ENCODE measurements at regions not wholly inside any gene's neighbourhood (a gene's known extent, or its start where the extent isn't known, plus 50 kb on each side); places are given as distances from the start of the nearest gene placed in this dataset.

DNA sequence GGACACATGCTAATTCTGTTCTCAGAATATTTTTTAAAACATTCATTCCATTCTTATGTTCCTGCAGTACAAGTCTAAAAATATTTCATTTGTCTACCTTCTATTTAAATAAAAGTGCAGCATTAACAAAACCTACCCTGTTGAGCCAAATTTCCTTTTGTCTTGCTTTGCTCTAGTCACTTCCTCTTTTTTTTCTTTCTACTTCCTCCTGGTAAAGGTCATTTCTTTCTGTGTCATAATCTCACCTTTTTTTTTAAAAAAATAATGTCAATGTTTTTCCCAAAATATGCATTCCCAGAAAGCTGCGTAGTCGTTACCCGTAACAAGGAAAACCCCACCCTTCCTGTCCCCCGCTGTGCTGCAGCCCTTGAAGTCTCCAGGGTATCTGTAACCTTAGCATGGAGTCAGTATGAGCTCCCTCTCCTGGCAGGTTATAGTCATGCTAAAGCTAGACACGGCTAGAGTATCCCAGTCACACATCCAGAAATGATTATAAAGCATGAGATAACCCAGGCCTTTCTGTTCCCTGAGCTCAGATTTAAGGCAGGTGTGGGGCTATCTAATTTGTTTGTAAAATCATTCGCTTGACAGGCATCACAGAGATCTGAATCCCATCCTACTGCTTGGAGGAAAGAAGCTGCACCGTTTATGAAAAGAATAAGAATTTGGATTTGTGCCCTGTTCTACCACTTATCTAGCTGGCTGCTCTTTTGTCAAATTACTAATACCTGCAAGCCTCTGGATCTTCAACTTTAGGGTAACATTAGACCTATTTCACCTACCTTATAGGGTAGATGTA, 51.1 kb upstream of the EED start:
- DNase-seq = peak; percentile 71

DNA sequence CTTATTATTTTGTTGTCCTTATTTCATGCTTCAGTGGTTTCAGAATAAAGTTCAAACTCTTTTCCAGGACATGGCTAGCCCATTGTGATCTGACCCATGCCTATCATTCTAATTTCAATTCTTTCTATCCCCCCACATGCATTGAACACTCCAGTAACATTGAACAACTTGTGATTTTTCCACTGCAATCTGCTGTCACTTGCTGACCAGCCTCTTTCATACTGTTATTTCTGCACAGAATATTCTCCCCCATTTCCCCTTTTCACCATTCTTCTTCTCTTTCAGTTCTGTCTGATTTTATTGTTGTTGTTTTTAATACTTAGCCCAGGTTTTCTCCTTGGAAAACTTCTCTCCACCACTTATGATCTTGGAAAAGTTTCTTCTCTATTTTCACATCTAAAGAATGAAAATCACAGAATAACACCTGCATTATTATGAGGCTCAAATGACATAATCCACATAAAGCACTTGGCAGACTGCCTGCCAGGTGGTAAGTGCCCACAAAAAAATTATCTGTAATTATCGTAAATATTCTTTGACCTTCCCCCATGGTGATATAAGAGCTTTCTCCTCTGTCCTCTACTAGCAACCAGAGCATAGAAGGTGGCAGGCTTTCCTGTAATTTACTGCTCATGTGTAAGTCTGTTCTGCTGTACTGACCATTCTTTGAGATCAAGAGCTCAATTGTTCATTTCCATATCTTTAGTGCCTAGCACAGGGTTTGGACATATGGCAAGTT, 51.9 kb upstream of the EED start:
- DNase-seq = no peak

DNA sequence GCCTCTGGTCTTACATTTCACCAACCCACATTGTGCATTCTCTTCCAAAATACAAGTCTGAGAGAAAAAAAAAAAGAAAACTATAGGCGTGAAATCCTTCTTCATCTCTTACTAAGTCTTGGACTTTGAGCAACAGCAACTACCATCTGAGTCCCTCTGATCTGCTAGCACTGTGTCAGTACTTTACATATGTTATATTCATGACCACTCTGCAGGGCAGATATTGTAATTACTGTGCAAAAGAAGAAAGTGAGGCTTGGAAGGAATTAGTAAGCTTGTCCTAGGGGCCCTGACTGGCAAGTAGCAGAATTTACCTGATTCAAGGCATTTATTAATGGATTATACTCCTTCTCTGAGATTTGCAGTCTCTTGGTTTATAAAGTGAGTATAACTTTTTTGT, 52.7 kb upstream of the EED start:
- no peak for DNase-seq

DNA sequence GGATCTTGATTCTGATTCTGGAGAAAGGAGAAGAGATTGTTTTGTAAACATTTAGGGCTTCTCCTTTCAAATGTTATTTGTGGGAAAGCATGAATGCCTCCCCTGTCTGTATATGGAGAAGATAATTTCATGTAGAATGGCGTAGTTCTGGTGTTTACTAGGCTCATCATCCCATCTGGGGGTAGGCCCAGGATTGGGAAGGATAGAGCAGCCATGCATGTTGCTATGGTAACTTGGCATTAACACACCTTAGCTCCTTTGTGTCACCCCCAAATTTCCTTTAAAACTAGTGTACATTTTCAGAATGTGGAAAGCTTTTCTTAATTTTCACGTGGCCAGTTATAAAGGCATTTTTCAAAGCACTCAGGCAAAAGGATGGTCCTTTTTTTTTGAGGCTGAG, 57.5 kb upstream of the EED start:
- no peak for DNase-seq

DNA sequence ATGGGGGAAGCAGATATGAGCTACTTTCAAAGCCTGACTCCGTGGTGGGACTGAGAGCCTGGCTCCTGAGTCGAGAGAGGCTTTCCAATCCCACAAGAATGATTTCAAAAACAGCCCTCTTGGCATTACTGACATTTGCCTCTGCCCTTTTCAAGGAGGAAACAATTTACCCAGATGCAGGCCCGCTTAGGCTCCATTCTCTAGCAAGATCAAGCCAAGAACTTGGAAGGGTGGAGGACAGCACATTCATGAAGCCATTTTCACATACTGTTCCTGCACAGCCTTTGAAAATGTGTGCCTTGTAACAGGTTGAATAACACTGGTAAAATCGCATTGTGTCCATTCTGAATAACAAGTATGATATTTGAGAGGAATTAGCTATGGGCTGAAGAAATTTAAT, 58.2 kb upstream of the EED start:
- DNase-seq = no peak

DNA sequence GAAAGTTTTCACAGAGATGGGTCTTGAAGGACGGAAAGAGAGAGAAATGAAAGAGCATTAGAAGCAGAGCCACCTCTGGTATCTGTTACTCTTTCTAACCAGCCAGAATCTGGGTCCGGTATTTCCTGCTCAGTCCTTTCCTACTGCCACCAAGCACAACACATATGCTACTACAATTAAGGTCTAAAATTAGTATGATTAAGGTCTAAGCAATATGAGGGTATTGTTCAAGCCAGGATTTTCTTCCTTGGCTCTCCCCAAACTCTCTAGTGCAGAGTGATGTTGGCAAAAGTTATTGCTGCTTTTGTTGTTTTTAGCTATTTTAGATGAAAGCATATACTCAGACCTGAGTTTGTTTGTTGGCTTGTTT, 59.2 kb upstream of the EED start:
- no peak for DNase-seq

DNA sequence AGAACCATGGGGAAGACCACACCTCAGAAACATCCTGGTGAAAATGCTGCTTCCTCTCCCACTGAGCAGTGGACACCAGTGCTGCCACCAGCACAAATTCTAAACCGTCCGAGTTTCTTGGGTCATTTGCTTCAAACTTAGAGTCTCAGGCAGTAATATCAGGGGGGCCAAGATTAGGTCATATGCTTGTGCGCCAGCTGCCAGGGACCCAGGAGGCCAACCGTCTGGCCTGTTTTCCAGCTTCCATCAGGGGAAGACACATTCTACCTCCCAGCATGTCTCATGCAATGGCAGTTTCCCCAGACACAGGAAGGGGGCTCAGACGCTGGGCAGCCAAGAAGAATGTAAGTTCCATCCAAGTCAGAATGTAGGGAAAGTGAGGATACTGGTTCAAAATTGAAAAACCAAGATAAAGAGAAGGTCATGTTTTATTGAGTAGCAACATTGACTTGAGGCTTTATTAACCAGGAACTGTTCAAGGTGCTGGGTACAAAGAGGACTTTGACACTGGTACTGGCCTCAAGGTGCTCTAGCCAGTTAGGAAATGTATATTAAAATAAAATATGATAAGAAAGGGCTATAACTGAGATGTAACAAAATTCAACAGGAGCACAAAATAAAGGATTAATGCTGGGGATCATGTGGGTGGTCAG, 59.7 kb upstream of the EED start:
- no peak for DNase-seq

DNA sequence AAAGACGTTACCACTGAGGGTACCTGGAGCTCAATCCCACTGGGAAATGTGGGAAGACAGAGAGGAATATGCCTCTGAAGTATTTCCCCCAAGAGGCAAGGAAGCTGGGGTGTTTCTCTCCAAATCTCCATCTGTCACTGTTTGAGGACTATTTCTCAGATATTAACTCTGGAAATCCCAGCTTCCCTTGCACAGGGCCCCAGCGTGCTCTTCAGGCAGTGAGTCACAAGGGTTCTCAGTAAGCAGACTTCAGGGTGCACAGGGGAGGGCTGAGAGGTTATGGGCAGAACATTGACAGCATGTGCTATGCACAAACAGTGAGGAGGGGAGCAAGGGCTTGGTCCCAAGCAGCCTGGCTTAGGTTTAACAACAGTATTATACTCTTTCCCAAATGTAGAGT, 60.9 kb upstream of the EED start:
- no peak for DNase-seq

DNA sequence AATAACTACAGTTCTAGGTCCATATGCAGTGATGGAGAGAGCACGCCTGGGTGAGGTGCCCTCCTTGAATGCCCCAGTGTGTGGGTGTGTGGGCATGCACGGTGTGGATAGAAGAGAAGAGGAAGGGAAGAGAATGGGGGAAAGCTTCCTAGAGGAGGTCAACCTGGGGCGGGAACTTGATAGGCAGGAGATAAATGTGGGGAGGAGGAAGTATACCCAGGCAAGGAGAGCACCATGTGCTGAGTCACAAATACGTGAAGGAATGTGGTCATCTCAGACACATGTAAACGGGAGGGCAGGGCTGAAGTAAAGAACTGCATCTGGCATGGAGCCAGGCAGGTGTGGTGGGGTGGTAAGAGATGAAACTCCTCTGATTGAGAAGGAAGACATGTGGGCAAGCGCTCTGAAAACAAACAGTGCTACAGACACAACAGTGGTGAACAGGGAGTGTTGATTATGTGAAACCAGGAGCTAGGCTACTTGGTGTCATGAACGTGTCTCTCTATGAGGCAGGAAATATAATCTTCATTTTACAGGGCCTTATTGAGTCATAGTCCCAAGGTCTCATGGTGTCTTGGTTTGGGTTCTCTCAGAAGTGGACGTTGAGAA, 61.5 kb upstream of the EED start:
- no peak for DNase-seq

DNA sequence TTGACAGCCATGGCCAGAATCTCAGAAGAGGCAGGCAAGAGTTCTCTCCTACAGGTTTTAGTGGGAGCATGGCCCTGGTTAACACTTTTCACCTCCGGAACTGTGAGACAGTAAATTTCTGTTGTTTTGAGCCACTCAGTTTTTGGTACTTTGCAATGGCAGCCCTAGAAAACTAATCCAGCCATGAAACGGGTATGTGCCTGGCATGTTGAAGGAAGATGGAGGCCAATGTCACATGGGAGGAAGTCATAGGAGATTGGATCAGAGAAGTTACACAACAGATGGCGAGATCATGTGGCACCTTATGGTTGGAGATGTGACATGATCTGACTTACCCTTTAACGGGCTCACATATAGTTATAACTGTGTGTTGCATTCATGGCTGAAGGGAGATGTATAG, 63.2 kb upstream of the EED start:
- DNase-seq = no peak

DNA sequence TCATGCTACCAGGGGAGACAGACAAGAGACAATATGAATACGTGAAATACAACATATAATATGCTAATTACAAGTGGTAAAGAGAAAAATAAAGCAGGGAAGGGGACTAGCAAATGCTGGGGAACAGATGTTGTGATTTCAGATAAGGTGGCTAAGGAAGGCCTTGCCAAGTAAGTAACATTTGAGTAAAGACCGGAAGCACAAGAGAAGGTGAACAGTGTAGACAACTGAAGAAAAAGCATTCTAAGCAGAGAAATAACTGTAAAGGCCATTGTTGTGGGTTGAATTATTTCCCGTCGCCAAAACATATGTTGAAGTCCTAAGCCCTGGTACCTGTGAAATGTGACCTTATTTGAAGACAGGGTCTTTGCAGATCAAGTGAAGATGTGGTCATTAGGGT, 63.7 kb upstream of the EED start:
- no peak for DNase-seq

DNA sequence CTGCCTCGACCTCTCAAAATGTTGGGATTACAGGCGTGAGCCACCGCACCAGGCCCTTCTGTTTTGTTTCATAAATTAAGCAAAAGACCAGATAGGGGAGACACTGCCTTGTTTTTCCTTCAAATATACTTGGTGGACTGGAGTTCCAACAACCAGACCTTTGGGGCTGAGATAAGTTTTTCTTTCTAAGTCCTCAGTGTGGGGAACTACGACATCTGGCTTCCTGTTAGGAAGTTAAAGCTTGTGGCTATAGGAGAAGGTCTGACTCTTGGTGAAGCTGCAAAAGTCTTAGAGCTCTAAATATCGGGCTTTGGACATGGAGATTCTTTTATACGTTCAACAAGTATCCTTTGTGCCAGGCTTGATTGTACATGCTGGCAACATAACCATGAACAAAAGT, 64.1 kb upstream of the EED start:
- DNase-seq = no peak

DNA sequence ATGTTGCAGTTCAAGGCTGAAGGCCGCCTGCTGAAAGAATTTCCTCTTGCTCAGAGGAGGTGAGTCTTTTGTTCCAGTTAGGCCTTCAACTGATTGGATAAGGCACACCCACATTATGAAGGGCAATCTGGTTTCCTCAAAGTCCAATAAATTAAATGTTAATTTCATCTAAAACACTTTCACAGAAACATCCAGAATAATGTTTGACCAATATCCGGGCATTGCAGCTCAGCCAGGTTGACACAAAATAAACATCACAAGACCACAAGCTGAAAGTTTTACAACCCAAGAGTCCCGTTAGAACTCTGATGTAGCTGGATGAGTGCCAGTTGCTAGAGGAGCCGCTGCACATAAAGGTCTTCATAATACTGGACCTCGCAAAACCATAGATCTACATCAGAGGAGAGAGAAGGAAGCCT, 64.9 kb upstream of the EED start:
- DNase-seq = no peak

DNA sequence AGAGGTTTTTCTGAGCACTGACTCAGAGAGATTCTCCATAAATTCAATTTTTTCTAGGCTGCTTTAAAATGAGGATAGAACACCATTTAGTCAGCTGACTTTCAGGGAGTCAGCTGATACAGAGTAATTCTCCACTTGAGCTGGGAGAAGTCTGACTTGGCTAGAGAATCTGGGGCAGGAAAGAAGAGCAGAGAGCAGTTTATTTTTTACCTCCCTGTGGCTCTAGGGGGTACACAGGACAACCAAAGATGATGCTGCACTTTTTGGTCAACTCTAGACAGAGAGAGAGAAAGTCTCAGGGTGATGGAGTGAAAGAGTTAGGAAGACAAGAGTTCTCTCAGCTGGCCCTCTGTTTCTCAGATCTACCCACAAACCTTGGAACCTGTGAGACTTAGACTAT, 67.3 kb upstream of the EED start:
- DNase-seq = no peak

DNA sequence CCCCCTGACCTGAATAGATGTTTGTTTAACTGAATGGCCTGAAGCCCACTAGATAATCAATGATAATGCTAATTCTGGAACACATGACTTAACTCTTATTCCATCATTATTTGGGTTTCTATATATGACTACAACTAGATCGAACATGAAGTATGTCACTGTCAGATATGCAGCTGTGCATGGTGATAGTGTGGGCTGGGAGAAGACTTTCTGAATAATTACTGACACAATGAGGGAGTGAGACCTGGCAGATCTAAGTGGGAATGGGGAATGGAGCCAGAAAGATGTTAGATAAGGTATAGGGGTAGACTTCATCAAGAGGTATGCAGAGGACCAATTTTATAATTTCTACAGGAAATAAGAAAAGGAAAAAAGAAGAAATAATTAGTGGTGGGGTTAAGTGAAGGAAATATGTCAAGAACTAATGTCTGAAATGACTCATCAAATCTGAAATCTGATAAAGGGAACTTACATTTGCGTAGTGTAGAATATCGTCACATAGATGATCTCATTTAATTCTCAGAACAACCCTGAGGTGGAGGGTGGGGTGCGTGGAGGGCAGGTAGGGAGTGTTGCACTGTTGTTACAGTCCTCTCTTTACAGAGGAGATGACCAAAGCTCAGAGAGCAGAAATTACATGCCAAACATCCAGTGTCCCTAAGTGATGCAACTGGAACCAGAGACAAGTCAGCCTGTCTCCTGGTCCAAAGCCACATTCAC, 68.2 kb upstream of the EED start:
- DNase-seq = no peak

DNA sequence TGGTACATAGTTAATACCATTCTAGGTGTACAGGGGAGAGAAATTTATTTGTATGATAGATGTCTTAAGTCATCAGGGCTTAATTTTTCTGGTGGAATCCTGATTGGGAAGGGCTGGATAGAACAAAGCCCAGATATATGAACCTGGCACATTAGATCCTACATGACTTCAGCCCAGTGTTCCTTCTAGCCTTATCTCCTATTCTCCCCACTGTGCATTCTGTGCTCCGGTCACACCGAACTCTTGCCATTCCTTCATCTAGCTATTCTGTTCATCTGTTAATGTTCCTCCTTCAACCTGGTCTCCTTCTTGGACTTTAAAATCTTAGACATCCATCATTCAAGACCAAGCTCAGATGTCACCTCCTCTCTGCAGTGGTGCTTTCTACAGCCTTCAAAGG, 68.9 kb upstream of the EED start:
- DNase-seq = no peak

DNA sequence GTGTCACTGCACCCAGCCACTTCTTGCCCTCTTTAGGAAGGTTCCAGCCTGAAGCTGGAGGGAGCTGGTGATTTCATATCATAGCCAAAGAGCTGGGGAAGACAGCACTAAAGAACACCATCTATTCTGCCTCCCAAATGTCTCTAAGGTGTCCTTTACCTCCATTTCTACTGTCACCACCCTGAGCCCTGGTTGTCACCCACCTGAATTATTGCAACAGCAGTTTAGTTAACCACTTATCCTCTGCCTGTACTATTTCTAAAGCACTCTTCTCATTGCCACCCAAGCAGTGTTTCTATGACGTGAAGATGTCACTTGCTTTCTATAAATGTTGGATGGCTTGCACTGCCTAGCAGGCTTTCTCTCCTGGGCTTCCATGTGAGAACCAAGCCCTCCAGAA, 69.4 kb upstream of the EED start:
- no peak for DNase-seq

DNA sequence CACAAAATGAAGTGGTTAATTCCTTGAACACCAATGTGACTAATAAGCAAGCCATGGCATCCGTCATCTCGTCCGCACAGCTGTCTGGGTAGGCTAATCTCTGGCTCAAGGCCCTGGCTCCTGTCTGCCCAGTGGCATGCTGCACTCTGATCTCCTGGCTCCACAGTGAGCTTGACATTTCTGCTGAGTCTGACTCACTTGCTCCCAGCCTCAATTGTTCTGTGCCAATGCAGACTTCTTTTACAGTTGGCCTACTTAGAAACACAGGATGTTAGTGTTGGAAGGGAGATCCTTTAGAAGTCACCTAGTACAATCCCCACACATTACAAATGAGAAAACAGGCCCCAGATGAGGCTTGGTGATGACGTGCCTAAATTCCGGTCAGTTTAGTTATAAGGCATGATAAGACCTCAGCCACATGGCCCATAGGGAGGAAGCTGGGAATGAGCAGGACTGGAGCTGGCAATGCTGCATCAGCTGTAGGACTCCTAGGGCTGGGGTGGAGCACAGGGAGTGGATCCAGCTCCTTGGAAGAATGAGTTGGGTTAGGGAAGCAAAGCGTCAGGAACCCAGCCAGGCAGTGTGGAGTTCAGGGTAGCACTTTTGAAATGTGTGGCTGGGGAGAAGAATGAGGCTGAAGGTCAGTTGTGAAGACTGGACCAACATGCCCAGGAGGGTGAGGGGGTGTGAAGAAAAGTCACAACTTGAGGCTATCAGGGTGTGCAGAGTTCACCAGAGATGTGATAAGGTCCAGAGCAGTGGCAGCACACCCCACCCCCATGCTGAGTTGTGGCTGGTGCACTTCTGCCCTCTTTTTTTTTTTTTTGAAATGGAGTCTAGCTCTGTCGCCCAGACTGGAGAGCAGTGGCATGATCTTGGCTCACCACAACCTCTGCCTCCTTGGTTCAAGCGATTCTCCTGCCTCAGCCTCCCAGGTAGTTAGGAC, 70.2 kb upstream of the EED start:
- no peak for DNase-seq

DNA sequence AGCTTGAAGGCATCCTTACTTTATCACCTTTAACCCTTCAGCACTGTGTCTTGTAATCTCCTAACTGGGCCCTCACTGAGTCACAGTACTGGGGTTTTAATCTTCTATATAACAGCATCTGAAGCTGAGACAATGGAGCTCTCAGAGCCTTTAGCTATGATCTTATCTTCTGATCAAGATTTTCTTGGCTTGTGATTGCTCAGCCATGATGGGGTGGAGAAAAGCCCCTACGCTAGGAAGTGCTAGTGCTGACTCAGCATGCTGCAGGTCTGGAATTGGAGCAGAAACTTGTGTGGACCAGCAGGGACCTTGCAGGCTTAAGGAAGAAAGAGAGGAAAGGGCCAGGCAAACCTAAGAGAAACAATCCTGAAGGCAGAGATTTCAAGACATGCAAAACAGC, 71.7 kb upstream of the EED start:
- DNase-seq = no peak

DNA sequence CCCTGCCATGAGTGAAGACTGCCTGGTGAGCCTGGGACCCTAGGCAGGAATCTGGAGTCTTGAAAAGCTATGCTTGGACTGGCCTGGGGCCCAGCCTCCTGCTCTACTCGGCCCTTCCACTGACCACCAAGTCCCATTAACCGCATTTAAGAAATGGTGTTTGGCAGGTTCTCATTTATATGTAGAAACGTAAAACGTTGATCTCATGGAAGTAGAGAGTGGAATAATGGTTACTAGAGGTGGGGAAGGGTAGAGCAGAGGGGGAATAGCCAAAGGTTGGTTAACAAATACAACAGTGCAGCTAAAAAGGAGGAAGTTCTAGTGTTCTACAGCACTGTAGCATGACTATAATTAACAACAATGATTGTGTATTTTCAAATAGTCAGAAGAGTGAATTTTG, 72.9 kb upstream of the EED start:
- DNase-seq = no peak

DNA sequence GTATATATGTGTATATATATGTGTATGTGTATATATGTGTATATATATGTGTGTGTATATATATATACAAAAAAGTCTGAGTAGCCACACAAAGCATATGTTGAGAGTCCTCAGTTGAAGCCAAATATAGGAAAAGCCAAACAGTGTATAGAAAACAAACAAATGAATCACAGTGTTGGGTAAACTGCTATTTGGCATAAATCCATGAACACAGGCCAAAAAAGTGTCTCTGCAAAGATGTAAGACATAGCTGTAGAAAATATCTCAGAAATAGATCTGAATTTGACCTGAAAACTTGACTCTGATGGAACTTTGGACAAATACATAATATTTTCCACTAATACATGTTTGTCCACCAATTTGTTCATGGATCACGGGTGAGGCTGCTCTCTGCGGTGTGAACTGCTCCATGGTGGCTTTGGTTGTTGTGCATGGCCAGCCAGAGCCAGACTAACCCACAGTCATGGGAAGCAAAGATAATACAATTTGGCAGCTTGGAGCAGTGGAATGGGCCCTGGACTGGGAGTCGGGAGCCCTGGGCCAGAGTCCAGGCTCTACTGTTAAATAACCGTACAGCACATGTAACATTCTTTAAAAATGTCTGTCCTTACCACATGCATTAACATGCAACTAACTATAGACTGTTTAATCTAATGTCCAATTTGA, 76.9 kb upstream of the EED start:
- DNase-seq = no peak

All from 8988T (cell line).